Chondrocyte (in vitro differentiated cells): ENCODE measurements at regions not wholly inside any gene's neighbourhood (a gene's known extent, or its start where the extent isn't known, plus 50 kb on each side); places are given as distances from the start of the nearest gene placed in this dataset.

ENCODE experiments used
- DNase-seq: peaks from one replicate; pipeline ENCODE4 v3.0.0; 2021; ENCODE audit warnings: mixed read lengths, low spot score
- H3K27ac Mint-ChIP-seq: one replicate; pipeline ENCODE4 v1.8.0; 2021; ENCODE audit warnings: mild to moderate bottlenecking, moderate library complexity, mixed read lengths; ENCODE audit not compliant: unreplicated experiment
- H3K27me3 Mint-ChIP-seq: 2 replicates; pipeline ENCODE4 v1.8.0; 2021; ENCODE audit warnings: low read depth, mixed read lengths
- H3K36me3 Mint-ChIP-seq: 2 replicates; pipeline ENCODE4 v1.8.0; 2021; ENCODE audit warnings: low read depth, mixed read lengths
- H3K4me1 Mint-ChIP-seq: 2 replicates; pipeline ENCODE4 v1.8.0; 2021; ENCODE audit warnings: low read depth, mild to moderate bottlenecking, mixed read lengths
- H3K4me3 Mint-ChIP-seq: one replicate; pipeline ENCODE4 v1.8.0; 2021; ENCODE audit warnings: mild to moderate bottlenecking, moderate library complexity, mixed read lengths; ENCODE audit not compliant: unreplicated experiment
- H3K9me3 Mint-ChIP-seq: 2 replicates; pipeline ENCODE4 v1.8.0; 2021; ENCODE audit warnings: low read depth, mixed read lengths
- TF ChIP-seq, protein P1 (sequence below): fragments of 200-600 bp; sonication (generic); IDR thresholded peaks from 2 replicates; pipeline ENCODE4 v1.5.0; 2021; ENCODE audit warnings: antibody characterized with exemption, mild to moderate bottlenecking, moderate library complexity

DNA sequence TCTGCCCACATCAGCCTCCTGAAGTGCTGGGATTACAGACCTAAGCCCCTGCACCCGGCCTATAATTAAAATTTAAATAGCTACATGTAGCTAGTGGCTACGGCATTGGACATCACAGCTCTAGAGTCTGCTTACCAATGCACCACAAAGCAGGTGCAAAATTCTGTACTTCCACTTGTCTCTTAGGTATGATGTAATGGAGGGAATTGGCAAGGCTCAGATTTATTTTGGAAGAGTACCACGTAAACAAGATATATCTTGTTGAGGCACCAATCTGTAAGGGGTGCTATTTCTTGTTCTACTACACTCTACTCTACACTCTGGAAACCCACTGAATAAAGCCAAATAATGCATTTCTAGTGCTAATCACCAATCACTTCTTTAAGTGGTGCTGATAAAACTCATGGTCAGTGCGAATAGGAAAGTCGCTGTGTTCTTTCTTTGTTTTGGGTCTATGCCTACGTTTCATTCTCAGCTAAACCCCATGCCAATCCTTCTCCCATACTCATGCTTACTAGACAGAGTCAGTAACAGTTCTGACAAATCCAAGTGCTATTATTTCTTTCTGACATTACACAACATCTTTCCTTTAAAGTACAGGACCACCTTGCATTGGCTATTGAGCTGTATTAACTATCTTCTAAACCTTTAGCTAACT is 92.3 kb downstream of the GC start:
- Mint-ChIP-seq H3K9me3 (peaks cover 3% of the 10 kb centered on the region), H3K4me3 (no peak overlapping the region), H3K4me1 (peaks cover 61% of the 10 kb centered on the region), H3K27me3 (no peaks in the 10 kb centered on the region), H3K36me3 (no peaks in the 10 kb centered on the region), H3K27ac (peak overlapping the region; percentile 38)
- DNase-seq, result no peak
- TF ChIP-seq, protein P1, sequence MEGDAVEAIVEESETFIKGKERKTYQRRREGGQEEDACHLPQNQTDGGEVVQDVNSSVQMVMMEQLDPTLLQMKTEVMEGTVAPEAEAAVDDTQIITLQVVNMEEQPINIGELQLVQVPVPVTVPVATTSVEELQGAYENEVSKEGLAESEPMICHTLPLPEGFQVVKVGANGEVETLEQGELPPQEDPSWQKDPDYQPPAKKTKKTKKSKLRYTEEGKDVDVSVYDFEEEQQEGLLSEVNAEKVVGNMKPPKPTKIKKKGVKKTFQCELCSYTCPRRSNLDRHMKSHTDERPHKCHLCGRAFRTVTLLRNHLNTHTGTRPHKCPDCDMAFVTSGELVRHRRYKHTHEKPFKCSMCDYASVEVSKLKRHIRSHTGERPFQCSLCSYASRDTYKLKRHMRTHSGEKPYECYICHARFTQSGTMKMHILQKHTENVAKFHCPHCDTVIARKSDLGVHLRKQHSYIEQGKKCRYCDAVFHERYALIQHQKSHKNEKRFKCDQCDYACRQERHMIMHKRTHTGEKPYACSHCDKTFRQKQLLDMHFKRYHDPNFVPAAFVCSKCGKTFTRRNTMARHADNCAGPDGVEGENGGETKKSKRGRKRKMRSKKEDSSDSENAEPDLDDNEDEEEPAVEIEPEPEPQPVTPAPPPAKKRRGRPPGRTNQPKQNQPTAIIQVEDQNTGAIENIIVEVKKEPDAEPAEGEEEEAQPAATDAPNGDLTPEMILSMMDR, result no peak

DNA sequence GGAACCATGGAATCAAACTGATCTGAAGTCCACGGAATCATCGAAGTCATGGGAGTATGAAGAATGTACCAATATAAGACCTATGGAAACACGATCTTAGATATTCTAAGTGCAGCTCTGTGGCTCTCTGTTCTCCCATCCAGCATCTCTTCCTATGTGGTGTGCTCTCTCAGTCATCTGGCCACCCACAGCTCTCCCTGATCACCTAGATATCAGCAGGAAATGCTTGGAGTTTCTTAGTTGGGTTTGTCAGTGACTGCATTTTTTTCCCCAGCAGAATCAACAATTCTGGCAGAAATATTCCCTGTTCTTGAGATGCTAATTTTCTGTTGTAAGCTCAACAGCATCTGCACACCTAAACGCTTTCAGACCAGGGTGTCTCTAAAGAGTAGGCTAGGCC is 94.1 kb downstream of the GC start:
- DNase-seq, result no peak
- no peak overlapping the region for H3K4me3 Mint-ChIP-seq
- peaks cover 58% of the 10 kb centered on the region for H3K4me1 Mint-ChIP-seq
- peaks cover 3% of the 10 kb centered on the region for H3K9me3 Mint-ChIP-seq
- no peaks in the 10 kb centered on the region for H3K36me3 Mint-ChIP-seq
- TF ChIP-seq, protein P1, result no peak
- no peaks in the 10 kb centered on the region for H3K27me3 Mint-ChIP-seq
- no peak overlapping the region for H3K27ac Mint-ChIP-seq

DNA sequence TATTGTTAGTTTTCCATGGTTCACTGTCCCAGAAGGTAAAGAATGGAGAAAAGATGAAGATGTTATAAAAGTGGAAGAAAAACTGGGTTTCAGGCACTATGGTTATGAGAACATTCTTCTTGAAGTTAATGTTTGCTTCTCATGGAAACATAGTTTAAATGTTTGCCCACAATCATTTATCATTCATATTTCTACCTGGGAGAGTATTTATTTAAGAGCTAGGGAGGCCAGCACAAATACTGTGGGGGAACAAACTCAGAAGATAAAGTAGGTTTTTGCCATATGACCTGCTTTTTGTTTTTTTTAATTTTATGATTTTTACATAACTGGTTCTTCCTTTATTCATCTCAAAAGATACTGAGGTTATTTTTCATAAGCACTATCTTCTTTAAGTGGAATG is 96.8 kb downstream of the GC start:
- Mint-ChIP-seq H3K9me3 (no peaks in the 10 kb centered on the region), H3K27me3 (peaks cover 8% of the 10 kb centered on the region), H3K4me1 (peaks cover 40% of the 10 kb centered on the region), H3K27ac (no peak overlapping the region), H3K4me3 (no peak overlapping the region), H3K36me3 (peaks cover 1% of the 10 kb centered on the region)
- no peak for DNase-seq
- TF ChIP-seq, protein P1, result no peak

DNA sequence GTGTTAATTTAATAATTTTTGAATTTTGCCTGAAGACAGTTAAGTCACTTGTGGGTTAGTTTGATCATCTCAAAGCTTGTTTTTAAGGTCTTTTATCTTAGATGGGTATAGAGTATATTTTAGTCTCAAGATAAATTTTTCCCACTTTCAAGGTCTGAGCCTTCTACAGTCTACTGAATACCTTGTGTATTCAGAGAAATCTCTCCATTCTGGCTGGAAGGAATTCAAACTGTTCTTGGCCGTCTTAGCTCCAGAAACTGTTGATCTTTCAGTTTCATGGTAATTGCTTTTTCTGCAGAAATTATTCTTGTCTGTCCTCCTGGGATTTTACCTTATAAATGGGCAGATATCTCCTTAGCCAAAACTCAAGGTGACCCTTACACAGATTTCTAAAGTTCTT is 97.9 kb downstream of the GC start:
- peaks cover 8% of the 10 kb centered on the region for H3K27me3 Mint-ChIP-seq
- H3K4me3 Mint-ChIP-seq, result no peak overlapping the region
- TF ChIP-seq, protein P1, result no peak
- no peak overlapping the region for H3K27ac Mint-ChIP-seq
- H3K9me3 Mint-ChIP-seq, result no peaks in the 10 kb centered on the region
- H3K4me1 Mint-ChIP-seq, result peaks cover 37% of the 10 kb centered on the region
- DNase-seq, result no peak
- H3K36me3 Mint-ChIP-seq, result peaks cover 1% of the 10 kb centered on the region

DNA sequence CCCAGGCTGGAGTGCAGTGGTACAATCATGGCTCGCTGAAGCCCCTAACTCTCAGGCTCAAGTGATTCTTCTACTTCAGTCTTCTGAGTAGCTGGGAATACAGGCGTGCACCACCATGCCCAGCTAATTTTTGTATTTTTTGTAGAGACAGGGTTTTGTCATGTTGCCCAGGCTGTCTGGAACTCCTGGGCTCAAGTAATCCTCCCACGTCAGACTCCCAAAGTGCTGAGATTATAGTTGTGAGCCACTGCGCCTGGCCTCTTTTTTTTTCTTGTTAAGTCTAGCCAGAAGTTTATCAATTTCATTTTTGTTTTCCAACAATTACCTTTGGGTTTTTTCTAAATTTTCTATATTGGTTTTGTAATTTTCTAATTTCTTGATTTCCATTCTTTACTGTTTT is 100.6 kb downstream of the GC start:
- no peak for DNase-seq
- Mint-ChIP-seq H3K9me3 (no peaks in the 10 kb centered on the region), H3K36me3 (peaks cover 1% of the 10 kb centered on the region), H3K4me3 (no peak overlapping the region), H3K27me3 (peaks cover 8% of the 10 kb centered on the region), H3K4me1 (peaks cover 37% of the 10 kb centered on the region), H3K27ac (no peak overlapping the region)
- TF ChIP-seq, protein P1, result no peak
